ENCODE measurements at regions not wholly inside any gene's neighbourhood (a gene's known extent, or its start where the extent isn't known, plus 50 kb on each side); places are given as distances from the start of the nearest gene placed in this dataset.

- TF ChIP-seq ARNT (IDR thresholded peaks at IDR 0.05) (no peak), FOXK2 (IDR thresholded peaks at IDR 0.05) (no peak), TARDBP (IDR thresholded peaks at IDR 0.05) (no peak), HDGF (IDR thresholded peaks at IDR 0.05; ENCODE audit: borderline replicate concordance) (no peak), FOXA1 (IDR thresholded peaks at IDR 0.05) (no peak), ZNF384 (IDR thresholded peaks at IDR 0.05) (no peak), ELF4 (IDR thresholded peaks at IDR 0.05) (no peak), FOXM1 (IDR thresholded peaks at IDR 0.05; ENCODE audit: borderline replicate concordance) (no peak), LEF1 (IDR thresholded peaks at IDR 0.05; ENCODE audit: borderline replicate concordance) (no peak), NFRKB (IDR thresholded peaks at IDR 0.05) (no peak), SP1 (IDR thresholded peaks at IDR 0.05) (no peak), SUZ12 (IDR thresholded peaks at IDR 0.05) (no peak)
Observed at GRCh38 chr1:229025576-229025975, 245.3 kb upstream of the RAB4A start.
